Renal cortex interstitium (tissue), 11 donors: ENCODE measurements at regions not wholly inside any gene's neighbourhood (a gene's known extent, or its start where the extent isn't known, plus 50 kb on each side); places are given as distances from the start of the nearest gene placed in this dataset.

ENCODE experiments used
- DNase-seq, 11 donors: peaks; one replicate each; pipeline ENCODE4 v3.0.0-alpha.2; 2013; ENCODE audit warnings: low read depth in 9 of 11, low spot score in 4 of 11; ENCODE audit errors: extremely low read depth in 1 of 11

DNA sequence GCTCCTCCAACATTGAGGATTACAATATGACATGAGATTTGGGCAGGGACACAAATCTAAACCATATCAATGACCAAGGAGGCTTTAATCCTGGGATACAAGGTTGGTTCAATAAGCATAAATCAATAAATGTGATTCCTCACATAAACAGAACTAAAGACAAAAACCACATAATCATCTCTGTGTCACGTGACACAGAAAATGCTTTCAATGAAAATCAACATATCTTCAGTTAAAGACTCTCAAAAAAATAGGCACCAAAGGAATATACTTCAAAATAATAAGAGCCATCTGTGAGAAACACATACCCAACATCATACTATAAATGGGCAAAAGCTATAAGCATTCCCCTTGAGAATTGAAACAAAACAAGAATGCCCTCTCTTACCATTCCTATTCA, 604.9 kb downstream of the SEMA5A start:
- no peak for DNase-seq

DNA sequence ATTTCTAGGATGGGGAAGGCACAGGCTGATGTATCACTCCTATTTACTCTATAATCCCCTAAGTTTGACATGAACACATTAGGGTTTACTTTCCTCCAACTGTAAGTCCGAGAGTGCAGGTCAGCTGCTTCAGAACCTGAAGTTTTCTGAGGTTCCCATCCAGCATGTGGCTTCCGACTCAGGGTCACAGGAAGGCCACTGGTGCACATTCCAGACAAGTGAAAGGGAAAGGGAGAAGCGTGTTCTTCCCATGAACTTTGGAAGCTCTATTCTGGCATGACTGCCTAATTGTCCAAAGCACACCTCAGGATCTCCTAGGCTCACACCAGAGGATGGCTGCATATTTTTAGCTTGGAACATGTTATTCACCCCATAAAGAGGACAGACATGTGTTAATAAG, 602.6 kb downstream of the SEMA5A start:
- no peak for DNase-seq

DNA sequence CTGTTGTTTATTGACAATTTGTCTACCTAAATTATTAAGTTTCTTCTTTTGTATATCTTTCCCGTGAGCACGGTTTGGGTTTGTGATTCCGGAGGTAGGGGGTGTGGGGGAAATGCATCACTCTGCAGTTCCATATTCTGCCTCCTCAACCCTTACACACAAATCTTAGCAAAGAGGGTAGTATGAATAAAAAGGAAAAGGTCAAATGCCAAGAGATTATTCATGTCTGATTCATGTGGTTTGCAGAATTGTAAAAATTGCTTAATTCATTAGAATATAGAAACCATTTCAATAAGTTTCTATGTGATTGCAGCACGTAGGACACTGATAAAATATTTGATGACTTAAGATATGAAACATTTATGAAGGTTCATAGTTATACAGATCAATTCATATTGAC, 601.9 kb downstream of the SEMA5A start:
- no peak for DNase-seq

DNA sequence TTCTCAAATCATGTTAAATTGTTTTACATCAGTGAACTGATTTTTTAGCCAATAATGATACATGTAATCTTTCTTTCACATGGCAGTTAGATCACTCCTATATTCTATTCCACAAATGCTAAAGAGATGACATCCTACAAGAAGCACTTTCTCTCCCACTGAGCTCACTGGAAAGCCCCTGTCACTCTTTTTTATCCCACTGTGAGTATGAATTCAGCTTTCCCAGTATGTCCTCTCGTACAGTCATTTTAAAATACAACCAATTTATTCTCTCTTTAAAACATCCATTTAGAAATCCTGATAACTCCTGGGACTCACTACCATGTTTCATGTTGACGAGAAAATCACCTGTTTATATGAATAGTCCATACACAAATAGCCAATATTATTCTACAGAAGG, 599.9 kb downstream of the SEMA5A start:
- DNase-seq, result no peak

DNA sequence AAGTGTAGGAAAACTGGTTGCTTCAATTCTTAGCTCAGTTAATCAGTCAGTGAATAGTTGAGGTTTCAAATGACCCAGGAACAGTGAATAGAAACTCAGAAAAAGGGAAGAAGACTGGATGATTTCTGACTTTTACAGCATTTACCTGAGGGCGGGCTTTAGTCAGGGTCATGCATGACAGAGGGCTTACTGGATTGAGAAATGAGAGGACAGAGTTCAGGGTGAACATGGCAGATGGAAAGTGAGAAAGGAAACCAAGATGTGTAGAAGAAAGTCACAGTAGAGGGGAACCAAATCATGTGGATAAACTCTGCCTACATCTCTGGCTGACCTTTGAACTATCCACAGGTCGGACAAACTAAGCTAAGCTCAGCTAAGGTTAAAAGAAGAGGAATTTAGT, 596.0 kb downstream of the SEMA5A start:
- DNase-seq, result peak in 4 of 11 donors; percentile 3 to 24 (median 12)

DNA sequence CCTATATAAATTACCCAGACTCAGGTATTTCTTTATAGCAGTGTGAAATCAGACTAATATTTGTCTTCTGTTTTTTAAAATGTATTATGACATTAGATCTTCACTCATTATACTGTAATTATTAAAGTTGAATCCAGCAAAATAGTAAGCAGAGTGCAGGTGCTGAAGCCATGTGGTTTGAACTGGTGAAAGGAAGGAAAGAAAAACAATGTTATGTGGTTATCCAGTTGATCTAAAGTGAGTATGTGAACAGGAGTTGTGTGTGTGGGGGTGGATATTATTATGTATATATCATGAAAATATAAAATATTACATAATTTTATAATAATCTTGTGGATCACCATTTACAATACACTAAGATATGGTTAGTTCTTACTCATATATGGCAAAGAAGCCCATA, 593.7 kb downstream of the SEMA5A start:
- no peak for DNase-seq

DNA sequence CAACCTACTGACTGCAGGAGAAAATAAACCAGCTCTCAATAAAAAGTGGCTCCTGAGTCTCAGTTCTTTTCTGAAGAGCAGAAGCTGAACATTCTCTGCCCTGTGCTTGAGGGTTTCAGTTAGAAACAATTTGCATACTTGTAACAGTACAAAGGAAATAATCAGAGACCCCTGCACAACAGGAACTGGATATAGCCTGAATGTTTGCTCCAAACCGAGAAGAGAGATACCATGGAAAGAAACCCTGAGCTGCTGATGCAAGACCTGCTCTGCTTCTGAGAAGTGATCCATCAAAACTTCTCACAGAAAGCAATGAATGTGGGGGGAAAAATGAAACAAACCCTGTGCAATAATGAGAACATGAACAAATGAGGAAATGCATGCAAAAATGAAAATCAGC, 592.9 kb downstream of the SEMA5A start:
- DNase-seq, result no peak

DNA sequence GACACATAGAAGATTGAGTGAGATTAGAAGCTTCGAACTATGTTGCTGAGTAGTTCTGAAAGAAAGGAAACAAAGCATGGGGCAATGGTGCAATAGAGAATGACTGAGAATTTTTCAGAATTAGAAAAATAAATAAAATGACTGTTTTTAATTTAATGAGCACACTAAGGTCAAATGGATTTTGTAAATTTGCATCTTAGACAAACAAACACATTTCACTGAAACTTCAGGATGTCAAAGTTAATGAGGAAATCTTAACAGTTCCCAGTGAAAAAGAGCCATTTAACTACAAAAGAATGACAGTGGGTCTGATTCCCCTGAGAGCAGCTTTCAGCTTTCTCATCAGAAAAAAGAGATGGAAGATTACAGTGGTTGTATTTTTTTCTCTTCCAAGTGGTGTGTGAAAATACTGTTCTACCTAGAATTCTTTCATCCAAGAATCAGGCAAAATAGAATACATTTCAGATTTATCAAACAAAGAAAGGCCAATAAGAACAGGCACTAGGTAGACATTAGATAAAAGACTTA, 591.9 kb downstream of the SEMA5A start:
- no peak for DNase-seq

DNA sequence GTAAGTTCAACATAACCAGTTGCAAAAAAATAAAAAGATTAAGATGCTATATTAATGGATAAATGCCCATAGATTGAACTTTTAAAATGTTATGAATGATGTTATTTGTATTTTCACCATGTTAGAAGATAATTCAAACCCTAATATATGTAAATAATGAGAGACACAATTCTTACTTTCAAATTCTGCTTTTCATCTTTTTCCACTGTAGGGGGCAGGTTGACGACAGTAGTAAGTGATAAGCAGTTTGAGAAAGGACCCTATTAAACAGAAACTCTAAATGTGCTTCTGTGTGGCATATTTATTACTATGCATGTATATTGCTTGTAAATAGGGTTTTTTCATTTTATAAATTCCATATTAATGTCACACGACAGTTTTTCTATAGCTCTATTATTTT, 591.1 kb downstream of the SEMA5A start:
- DNase-seq, result no peak

DNA sequence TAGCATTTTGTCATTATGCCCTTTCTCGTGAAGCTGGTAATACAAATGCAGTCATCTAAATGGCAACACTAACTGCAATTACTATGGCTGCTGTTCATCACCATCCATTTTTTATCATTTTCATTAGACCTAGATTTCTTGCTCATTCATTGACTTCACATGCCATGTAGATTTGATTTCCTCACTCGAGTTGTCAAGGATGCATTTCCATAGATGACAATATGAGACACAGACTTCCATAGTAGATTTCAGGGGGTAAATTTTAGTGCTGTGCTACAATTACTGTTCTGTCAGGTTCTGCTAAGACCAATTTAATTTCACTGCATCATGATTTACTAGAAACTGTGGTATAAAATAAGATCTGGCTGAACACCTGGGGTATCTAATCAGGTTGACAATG, 589.2 kb downstream of the SEMA5A start:
- DNase-seq, result no peak

DNA sequence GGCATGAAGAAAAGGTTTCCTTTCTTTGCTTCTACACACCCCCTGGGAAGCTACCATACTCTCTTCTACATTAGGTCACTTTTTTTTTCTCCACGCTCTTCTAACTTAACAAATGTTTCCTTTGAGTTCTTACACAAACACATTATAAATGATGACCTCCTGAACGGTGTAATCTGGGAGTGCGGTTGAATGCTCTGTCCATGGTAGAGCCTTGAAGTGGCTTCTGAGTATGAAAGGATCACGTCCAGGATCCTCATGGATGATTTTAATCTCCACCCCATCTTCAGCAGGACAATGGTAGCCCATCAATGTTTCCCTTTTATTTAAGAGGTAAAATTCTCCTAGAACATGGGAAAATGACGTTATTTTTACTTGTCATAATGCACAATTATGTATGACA, 587.3 kb downstream of the SEMA5A start:
- no peak for DNase-seq

DNA sequence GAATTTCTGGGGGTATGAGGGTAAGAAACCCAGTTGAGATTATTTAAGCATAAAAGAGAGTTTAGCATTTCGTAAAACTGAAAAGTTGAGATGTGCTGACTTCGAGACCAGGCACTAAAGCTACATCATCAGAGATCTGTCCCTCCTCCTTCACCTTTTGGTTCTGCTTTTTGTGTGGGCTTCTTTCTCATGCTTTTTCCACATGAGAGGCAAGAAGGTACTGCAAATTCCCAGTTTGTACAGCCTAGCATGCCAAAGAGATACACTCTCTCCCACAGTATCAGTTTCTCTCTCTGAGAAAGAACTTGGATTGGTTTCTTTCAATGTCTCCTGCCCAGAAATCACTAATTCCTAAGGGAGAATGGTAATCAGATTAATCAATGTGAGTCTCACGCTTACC, 584.7 kb downstream of the SEMA5A start:
- DNase-seq, result no peak

DNA sequence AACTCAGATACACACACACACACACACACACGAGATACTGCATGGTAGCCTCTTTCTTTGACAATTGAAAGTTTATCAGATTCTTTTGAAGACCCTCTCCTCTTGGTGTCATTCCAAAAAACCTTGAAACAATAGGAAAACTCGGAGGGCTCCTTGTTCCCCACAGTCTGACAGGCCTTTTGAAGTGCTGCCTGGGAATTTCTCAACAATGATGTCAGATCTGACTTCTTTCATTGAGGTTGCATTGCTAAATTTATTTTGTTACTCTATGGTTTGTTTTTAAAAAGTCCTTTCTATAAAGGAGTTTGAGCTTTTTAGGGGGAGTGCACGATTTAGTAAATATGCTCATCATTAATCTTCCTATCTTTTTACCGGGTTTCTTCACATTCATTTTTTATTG, 583.9 kb downstream of the SEMA5A start:
- no peak for DNase-seq

DNA sequence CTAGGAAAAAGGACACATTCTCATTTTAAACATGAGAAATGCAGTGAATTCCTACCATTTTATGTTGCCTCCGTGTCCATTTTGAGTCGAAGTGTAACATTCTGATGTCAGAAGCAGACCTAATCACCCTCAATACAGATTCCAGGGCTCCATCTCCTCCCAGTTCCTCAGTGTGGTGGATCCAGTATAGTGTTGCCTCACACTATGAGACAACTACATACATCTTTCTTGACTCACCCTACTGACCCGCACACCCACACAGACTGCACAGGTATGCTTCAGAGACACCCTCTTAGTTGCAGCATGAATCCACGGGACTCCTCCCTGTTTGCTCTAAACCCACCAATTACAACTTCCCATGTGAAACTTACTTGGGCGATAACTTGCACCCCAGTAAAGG, 564.9 kb downstream of the SEMA5A start:
- DNase-seq, result no peak

DNA sequence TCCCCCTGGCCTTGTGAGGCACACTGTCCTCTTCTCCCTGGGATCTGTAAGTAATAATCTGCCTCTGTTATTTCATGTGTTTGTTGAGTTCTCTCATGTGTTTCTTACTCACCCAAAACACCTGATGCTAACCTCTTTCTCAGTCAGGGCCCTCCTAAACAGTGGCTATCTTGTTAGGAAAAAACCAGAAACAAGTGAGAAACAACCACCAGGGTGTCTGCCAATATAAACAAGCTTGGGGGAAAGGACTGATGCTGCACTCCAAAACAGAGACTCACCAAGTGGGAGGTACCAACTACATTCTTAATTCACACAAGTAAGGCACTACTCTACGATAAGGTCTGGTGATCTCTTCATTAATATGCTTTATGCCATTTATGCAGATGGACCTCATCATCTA, 564.4 kb downstream of the SEMA5A start:
- no peak for DNase-seq

DNA sequence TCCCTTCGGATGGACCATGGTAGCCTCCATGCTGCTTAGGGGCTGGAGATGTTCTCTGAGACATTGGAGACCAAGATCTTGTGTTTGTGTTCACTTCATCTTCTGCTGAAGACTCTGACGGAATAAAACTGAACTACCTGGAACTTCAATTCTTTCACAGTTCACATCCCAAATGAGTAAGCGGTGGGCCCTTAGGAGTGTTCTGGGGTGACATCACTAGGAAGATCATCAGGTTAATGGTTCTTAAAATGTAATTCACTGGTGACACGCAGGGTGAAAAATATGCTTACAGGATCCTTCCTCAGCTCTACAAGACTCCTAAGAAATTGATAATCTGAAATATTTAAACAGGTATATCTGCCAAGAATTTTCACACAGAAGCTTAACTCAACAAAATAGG, 561.5 kb downstream of the SEMA5A start:
- no peak for DNase-seq
